ENCODE measurements at regions not wholly inside any gene's neighbourhood (a gene's known extent, or its start where the extent isn't known, plus 50 kb on each side); places are given as distances from the start of the nearest gene placed in this dataset.

DNA sequence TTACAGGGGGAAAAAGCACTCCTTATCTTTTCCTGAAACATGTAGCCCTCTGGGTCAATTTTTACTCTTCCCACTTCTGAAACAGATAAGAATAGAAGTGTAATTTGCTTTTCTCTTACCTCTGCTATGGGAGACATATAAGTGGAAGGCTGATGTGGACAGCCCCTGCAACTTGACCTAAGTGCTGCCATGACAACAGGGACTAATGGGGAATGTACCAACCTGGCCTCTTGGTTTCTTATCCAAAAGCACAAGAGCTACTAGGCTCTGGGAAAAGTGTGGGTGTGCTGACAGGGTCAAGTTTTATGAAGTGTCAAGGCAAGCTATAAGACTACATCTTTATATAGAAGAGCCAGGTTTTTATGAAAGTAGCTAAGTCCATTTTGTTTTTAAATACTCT, 1246.5 kb downstream of the OTOL1 start:
- TF ChIP-seq, protein P1, sequence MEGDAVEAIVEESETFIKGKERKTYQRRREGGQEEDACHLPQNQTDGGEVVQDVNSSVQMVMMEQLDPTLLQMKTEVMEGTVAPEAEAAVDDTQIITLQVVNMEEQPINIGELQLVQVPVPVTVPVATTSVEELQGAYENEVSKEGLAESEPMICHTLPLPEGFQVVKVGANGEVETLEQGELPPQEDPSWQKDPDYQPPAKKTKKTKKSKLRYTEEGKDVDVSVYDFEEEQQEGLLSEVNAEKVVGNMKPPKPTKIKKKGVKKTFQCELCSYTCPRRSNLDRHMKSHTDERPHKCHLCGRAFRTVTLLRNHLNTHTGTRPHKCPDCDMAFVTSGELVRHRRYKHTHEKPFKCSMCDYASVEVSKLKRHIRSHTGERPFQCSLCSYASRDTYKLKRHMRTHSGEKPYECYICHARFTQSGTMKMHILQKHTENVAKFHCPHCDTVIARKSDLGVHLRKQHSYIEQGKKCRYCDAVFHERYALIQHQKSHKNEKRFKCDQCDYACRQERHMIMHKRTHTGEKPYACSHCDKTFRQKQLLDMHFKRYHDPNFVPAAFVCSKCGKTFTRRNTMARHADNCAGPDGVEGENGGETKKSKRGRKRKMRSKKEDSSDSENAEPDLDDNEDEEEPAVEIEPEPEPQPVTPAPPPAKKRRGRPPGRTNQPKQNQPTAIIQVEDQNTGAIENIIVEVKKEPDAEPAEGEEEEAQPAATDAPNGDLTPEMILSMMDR (IDR thresholded peaks at IDR 0.05), result no peak
- TF ChIP-seq POLR2AphosphoS5 (IDR thresholded peaks at IDR 0.05) (no peak), POLR2A (IDR thresholded peaks at IDR 0.05) (no peak), EP300 (IDR thresholded peaks at IDR 0.05) (no peak)
- H3K27ac ChIP-seq, result no peak overlapping the region
- H3K36me3 ChIP-seq, result no peaks in the 10 kb centered on the region
- H3K9me3 ChIP-seq, result no peaks in the 10 kb centered on the region
- no peak overlapping the region for H3K4me3 ChIP-seq
- H3K4me1 ChIP-seq, result no peaks in the 10 kb centered on the region
- H3K27me3 ChIP-seq, result no peaks in the 10 kb centered on the region
- ATAC-seq, result no peak

DNA sequence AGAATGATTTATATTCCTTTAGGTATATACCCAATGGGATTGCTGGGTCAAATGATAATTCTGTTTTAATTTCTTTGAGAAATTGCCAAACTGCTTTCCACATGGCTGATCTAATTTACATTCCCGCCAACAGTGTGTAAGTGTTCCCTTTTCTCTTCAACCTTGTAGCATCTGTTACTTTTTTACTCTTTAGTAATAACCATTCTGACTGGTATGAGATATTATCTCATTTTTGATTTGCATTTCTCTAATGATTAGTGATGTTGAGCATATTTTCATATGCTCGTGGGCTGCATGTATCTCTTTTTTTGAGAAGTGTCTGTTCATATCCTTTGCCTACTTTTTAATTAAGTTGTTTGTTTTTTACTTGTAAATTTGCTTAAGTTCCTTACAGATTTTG, 1264.2 kb downstream of the OTOL1 start:
- ATAC-seq, result no peak
- Histone ChIP-seq H3K9me3 (no peaks in the 10 kb centered on the region), H3K27ac (no peak overlapping the region), H3K27me3 (no peaks in the 10 kb centered on the region), H3K36me3 (no peaks in the 10 kb centered on the region), H3K4me1 (no peaks in the 10 kb centered on the region), H3K4me3 (no peak overlapping the region)
- TF ChIP-seq EP300 (IDR thresholded peaks at IDR 0.05) (no peak), POLR2AphosphoS5 (IDR thresholded peaks at IDR 0.05) (no peak), POLR2A (IDR thresholded peaks at IDR 0.05) (no peak)
- TF ChIP-seq, protein P1 (IDR thresholded peaks at IDR 0.05), result no peak
- 79 to 88% methylated on average over 2 of the region's 2 CpGs for WGBS, 2 donors (ENCODE audit: low coverage in 1 of 2)

DNA sequence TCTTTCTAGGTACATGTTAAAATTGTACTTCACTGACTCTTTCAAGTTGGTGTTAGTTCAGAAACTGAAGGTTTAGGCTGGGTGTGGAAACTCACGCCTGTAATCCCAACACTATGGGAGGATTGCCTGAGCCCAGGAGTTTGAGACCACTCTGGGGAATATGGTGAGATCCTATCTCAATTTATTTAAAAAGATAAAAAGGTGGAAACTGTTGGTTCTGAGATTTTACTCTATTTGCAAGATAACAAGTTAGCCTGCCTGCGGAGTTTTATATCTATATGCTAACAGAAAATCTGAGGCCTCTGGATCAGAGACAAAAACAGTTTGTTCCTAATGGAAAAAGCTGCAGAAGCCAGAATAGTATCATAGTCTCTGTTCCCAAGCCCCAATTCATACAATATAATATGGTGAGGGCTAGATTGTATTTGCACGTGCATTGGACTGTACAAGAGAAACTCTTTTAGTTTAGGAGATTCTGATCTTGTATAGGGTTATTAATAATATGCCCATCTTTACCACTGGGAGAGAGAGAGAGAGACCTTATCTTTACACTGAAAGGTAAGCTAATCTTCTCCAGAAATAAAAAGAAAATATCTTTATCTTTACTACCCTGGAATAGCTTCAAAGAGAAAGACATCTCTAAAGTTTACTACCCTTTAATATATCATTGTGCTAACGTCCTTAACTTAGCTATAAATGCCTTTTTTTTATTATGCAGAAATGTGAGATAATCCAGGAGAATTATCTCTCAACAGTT, 1267.6 kb downstream of the OTOL1 start:
- Histone ChIP-seq H3K27me3 (no peaks in the 10 kb centered on the region), H3K4me3 (no peak overlapping the region), H3K27ac (no peak overlapping the region), H3K4me1 (no peaks in the 10 kb centered on the region), H3K9me3 (no peaks in the 10 kb centered on the region), H3K36me3 (no peaks in the 10 kb centered on the region)
- TF ChIP-seq POLR2AphosphoS5 (IDR thresholded peaks at IDR 0.05) (no peak), EP300 (IDR thresholded peaks at IDR 0.05) (no peak), POLR2A (IDR thresholded peaks at IDR 0.05) (no peak)
- TF ChIP-seq, protein P1 (IDR thresholded peaks at IDR 0.05), result no peak
- ATAC-seq, result no peak
- 74 to 92% methylated on average over 4 of the region's 4 CpGs for whole genome bisulfite sequencing, 2 donors (ENCODE audit: low coverage in 1 of 2)

- no peaks in the 10 kb centered on the region for H3K27me3 ChIP-seq
- no peaks in the 10 kb centered on the region for H3K9me3 ChIP-seq
- H3K4me1 ChIP-seq, result no peaks in the 10 kb centered on the region
- TF ChIP-seq POLR2A (IDR thresholded peaks at IDR 0.05) (no peak), POLR2AphosphoS5 (IDR thresholded peaks at IDR 0.05) (no peak), EP300 (IDR thresholded peaks at IDR 0.05) (no peak)
- TF ChIP-seq, protein P1 (IDR thresholded peaks at IDR 0.05), result no peak
- ATAC-seq, result no peak
- no peak overlapping the region for H3K27ac ChIP-seq
- H3K4me3 ChIP-seq, result no peak overlapping the region
- H3K36me3 ChIP-seq, result no peaks in the 10 kb centered on the region
These were observed 1268.1 kb downstream of the OTOL1 start for GRCh38 chr3:162764808-162765071.

- Histone ChIP-seq H3K36me3 (no peaks in the 10 kb centered on the region), H3K27ac (no peak overlapping the region), H3K27me3 (no peaks in the 10 kb centered on the region), H3K4me3 (no peak overlapping the region), H3K9me3 (no peaks in the 10 kb centered on the region), H3K4me1 (no peaks in the 10 kb centered on the region)
- ATAC-seq, result no peak
- TF ChIP-seq POLR2AphosphoS5 (IDR thresholded peaks at IDR 0.05), result no peak
- TF ChIP-seq EP300 (IDR thresholded peaks at IDR 0.05), result no peak
- no peak for TF ChIP-seq POLR2A (IDR thresholded peaks at IDR 0.05)
- TF ChIP-seq, protein P1 (IDR thresholded peaks at IDR 0.05), result no peak
- WGBS, 2 donors (ENCODE audit: low coverage in 1 of 2), result 89 to 100% methylated on average over 1 to 3 of the region's 3 CpGs
These were observed 1268.9 kb downstream of the OTOL1 start for GRCh38 chr3:162765524-162765923.

All from gastroesophageal sphincter (tissue), 4 donors.